HG03457 (cell line): ENCODE measurements at regions not wholly inside any gene's neighbourhood (a gene's known extent, or its start where the extent isn't known, plus 50 kb on each side); places are given as distances from the start of the nearest gene placed in this dataset.
"Not testable (repeated sequence)": the region's sequence is repeated elsewhere in the genome, so short reads cannot be mapped to it uniquely, and the experiment has no call there.

Source experiments
- ATAC-seq: cut with Tn5 transposase; IDR thresholded peaks from one replicate; pipeline ENCODE4 v1.9.1; 2021; ENCODE audit warnings: moderate number of reproducible peaks; ENCODE audit not compliant: unreplicated experiment

- ATAC-seq = no peak
These were observed 146.2 kb upstream of the KLF6 start for GRCh38 chr10:3931224-3931623.

- no peak for ATAC-seq
These were observed 143.6 kb upstream of the KLF6 start for GRCh38 chr10:3928569-3928968.

- ATAC-seq = no peak
These were observed 143.1 kb upstream of the KLF6 start for GRCh38 chr10:3928078-3928477.

GRCh38 chr10:3926675-3927525, 141.9 kb upstream of the KLF6 start:
- ATAC-seq = no peak

- no peak for ATAC-seq
These were observed 141.2 kb upstream of the KLF6 start for GRCh38 chr10:3926258-3926657.

GRCh38 chr10:3925184-3925583, 140.2 kb upstream of the KLF6 start:
- ATAC-seq = no peak

GRCh38 chr10:3924344-3924743, 139.3 kb upstream of the KLF6 start:
- no peak for ATAC-seq

- ATAC-seq = no peak
These were observed 138.0 kb upstream of the KLF6 start for GRCh38 chr10:3923033-3923432.

- no peak for ATAC-seq
These were observed 134.8 kb upstream of the KLF6 start for GRCh38 chr10:3919709-3920308.

GRCh38 chr10:3917392-3917791, 132.4 kb upstream of the KLF6 start:
- ATAC-seq = not testable (repeated sequence)

GRCh38 chr10:3914733-3915132, 129.7 kb upstream of the KLF6 start:
- no peak for ATAC-seq

- no peak for ATAC-seq
These were observed 126.9 kb upstream of the KLF6 start for GRCh38 chr10:3911713-3912442.

GRCh38 chr10:3911241-3911640, 126.2 kb upstream of the KLF6 start:
- ATAC-seq = no peak

- no peak for ATAC-seq
These were observed 124.3 kb upstream of the KLF6 start for GRCh38 chr10:3909339-3909738.

GRCh38 chr10:3908183-3908582, 123.2 kb upstream of the KLF6 start:
- ATAC-seq = no peak

GRCh38 chr10:3907514-3907913, 122.5 kb upstream of the KLF6 start:
- no peak for ATAC-seq

GRCh38 chr10:3906511-3907111, 121.6 kb upstream of the KLF6 start:
- no peak for ATAC-seq

- ATAC-seq = no peak
These were observed 119.5 kb upstream of the KLF6 start for GRCh38 chr10:3904419-3904960.

- ATAC-seq = peak; percentile 26
These were observed 117.9 kb upstream of the KLF6 start for GRCh38 chr10:3902809-3903410.

- peak; percentile 89 for ATAC-seq
These were observed 117.2 kb upstream of the KLF6 start for GRCh38 chr10:3902054-3902808.
